ENCODE measurements at regions not wholly inside any gene's neighbourhood (a gene's known extent, or its start where the extent isn't known, plus 50 kb on each side); places are given as distances from the start of the nearest gene placed in this dataset.
"Not testable (repeated sequence)": the region's sequence is repeated elsewhere in the genome, so short reads cannot be mapped to it uniquely, and the experiment has no call there.

DNA sequence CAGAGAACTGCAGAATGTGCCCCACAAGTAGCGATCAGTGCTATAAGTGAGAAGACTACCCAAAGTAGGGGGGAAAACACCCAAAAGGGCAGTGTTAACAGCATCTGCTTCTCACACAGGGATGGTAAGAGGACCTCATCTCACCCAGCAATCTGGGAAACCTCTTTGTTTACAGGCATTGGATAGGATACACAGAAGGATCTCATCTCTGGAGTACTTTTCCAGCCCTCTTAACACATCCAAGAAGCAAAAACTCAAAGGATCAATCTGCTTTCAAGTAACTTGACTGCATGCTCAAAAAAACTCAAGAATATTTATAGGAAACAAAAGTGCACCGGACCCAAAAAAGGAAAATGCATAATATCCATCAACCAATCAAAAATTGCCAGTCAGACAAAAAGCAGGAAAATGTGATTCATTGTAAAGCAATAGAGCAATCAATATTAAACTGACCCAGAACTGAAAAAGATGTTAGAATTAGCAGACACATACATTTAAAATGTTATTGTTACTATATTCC lies 311.0 kb upstream of the CXADR start:
- H3K4me3 ChIP-seq (ENCODE audit: low read length): no peak overlapping the region
- DNase-seq (ENCODE audit: low read depth): no peak
- no peak for TF ChIP-seq CTCF (conservative IDR thresholded peaks at IDR 0.05; ENCODE audit: low read length)

DNA sequence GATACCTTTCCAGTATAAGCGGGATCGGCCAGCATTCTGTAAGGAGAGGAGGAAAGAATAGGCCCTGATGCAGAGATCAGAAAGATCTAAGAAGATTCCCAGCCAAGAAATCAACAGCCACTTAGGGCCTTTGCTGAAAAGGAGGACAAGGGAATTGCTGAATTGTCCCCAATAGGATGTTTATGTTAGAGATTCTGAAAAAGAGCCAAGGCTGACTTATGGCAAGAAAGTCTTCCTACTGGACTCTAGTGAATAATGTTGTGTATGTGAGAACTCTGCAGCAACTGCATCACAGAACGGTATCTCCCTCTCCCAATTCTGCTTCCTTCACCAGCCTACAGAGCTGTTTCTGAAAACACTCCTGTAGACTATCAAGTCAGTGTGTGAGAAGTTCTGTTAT lies 298.0 kb upstream of the CXADR start:
- no peak for DNase-seq (ENCODE audit: low read depth)
- no peak for TF ChIP-seq CTCF (conservative IDR thresholded peaks at IDR 0.05; ENCODE audit: low read length)
- no peak overlapping the region for H3K4me3 ChIP-seq (ENCODE audit: low read length)

DNA sequence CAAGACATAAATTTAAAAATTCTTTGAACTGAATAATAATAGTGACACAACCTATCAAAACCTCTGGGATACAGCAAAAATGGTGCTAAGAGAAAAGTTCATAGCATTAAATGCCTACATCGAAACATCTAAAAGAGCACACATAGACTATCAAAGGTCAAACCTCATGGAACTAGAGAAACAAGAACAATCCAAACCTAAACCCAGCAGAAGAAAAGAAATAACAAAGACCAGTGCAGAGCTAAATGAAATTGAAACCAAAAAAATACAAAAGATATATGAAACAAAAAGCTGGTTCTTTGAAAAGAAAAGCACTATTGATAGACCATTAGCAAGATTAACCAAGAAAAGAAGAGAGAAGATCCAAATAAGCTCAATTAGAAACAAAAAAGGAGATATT lies 293.8 kb upstream of the CXADR start:
- H3K4me3 ChIP-seq (ENCODE audit: low read length); DNase-seq (ENCODE audit: low read depth): not testable (repeated sequence)

DNA sequence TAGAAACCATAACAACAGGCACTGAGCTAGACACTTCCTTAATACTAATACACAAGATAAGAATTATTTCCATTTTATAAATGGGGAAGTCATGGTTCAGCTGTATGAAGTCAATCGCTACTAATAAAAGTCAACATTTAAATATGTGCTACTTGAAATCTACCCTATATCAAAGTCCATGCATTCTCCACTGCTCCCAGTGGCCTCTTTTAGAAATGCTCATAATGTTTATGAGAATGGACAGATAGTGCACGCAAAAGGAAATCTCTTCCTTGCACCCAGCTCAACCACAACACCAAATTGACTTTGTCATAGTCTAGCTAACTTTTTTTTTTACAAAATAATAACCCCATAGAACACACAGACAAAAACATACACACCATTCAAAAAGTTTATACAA lies 281.7 kb upstream of the CXADR start:
- no peak for TF ChIP-seq CTCF (conservative IDR thresholded peaks at IDR 0.05; ENCODE audit: low read length)
- no peak overlapping the region for H3K4me3 ChIP-seq (ENCODE audit: low read length)
- DNase-seq (ENCODE audit: low read depth): no peak

DNA sequence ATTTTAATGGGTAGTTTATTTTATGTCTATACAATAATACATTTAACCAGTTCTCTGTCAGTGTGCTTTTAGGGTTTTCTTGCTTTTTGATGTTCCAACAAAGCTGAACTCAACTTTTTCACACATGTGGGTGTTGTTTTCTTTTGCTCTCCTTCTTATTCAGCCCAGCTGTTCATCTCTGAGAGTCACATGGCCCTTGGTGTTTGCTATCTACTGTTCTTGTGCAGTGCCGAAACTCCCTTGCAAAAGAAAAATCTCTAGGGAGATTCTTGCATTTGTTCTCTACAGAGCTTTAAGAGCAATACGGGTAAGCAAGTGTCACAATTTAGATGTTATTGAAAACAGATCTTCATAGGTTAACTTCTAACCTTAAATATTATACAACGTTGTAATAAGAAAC lies 281.1 kb upstream of the CXADR start:
- DNase-seq (ENCODE audit: low read depth): no peak
- no peak for TF ChIP-seq CTCF (conservative IDR thresholded peaks at IDR 0.05; ENCODE audit: low read length)
- H3K4me3 ChIP-seq (ENCODE audit: low read length): no peak overlapping the region

- no peak for TF ChIP-seq CTCF (conservative IDR thresholded peaks at IDR 0.05; ENCODE audit: low read length)
- DNase-seq (ENCODE audit: low read depth): no peak
- H3K4me3 ChIP-seq (ENCODE audit: low read length): no peak overlapping the region
Observed at GRCh38 chr21:17238468-17238867, 274.4 kb upstream of the CXADR start.

- no peak overlapping the region for H3K4me3 ChIP-seq (ENCODE audit: low read length)
- no peak for TF ChIP-seq CTCF (conservative IDR thresholded peaks at IDR 0.05; ENCODE audit: low read length)
- DNase-seq (ENCODE audit: low read depth): no peak
Observed at GRCh38 chr21:17250778-17251241, 262.0 kb upstream of the CXADR start.

DNA sequence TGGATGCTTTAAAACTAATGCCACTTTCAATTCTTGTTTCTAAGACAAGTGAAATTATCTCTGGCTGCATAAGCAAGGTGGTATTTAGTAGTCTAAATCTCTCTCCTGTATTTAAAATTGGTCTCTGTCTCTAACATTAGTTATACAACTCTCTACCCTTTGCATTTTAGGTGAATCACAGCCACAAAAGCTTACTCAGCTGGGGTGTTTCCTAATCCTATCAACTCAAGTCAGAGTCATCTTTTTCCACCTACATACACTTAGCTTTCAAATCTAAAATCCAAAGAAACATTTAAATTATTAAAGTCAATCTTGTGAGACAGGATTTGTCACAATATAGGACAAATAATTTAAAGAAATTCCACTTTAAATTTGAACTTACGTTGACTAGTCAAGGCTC lies 255.1 kb upstream of the CXADR start:
- DNase-seq (ENCODE audit: low read depth): no peak
- TF ChIP-seq CTCF (conservative IDR thresholded peaks at IDR 0.05; ENCODE audit: low read length): no peak
- no peak overlapping the region for H3K4me3 ChIP-seq (ENCODE audit: low read length)

Data from AG10803 (cell line).